OCI-M2 (cell line): ENCODE measurements at regions not wholly inside any gene's neighbourhood (a gene's known extent, or its start where the extent isn't known, plus 50 kb on each side); places are given as distances from the start of the nearest gene placed in this dataset.

Source experiments
- DNase-seq: peaks from one replicate; lab custom pipeline; 2025; ENCODE audit not compliant: unreplicated experiment; lab: John Stamatoyannopoulos, UW

GRCh38 chr3:194079702-194080172 lies 56.2 kb upstream of the HES1 start:
- no peak for DNase-seq

GRCh38 chr3:194080436-194080835 lies 55.5 kb upstream of the HES1 start:
- no peak for DNase-seq

GRCh38 chr3:194080913-194081800 lies 54.8 kb upstream of the HES1 start:
- DNase-seq = no peak

GRCh38 chr3:194081826-194082225 lies 54.1 kb upstream of the HES1 start:
- no peak for DNase-seq

- no peak for DNase-seq
Measured at GRCh38 chr3:194082743-194083636, 53.0 kb upstream of the HES1 start.

- DNase-seq = no peak
Measured at GRCh38 chr3:194083637-194084224, 52.2 kb upstream of the HES1 start.

GRCh38 chr3:194084284-194084683 lies 51.7 kb upstream of the HES1 start:
- DNase-seq = no peak
